Keratinocyte (primary cell): ENCODE measurements at regions not wholly inside any gene's neighbourhood (a gene's known extent, or its start where the extent isn't known, plus 50 kb on each side); places are given as distances from the start of the nearest gene placed in this dataset.

ENCODE experiments used
- DNase-seq: peaks from one replicate; pipeline ENCODE4 v3.0.0-alpha.2; 2011; ENCODE audit warnings: low read depth, missing footprints, low spot score
- FAIRE-seq: peaks from 2 replicates; lab custom pipeline; 2011; peaks lifted over from hg19 to GRCh38; lab: Jason Lieb, UNC
- H2AFZ ChIP-seq: 2 replicates; pipeline ENCODE4 v1.6.0; 2012; ENCODE audit warnings: low read length, control low read depth, inconsistent platforms; ENCODE audit not compliant: control insufficient read depth
- H3K27ac ChIP-seq: 2 replicates; pipeline ENCODE4 v1.5.1; 2011; ENCODE audit warnings: low read length; ENCODE audit not compliant: control insufficient read depth, insufficient read depth
- H3K27me3 ChIP-seq: 3 replicates; pipeline ENCODE4 v1.6.0; 2011; ENCODE audit warnings: low read length; ENCODE audit not compliant: control insufficient read depth, insufficient read depth; ENCODE audit errors: extremely low read depth
- H3K36me3 ChIP-seq, 2 experiments: 2 replicates in 1 of 2; 3 replicates in 1 of 2; pipeline ENCODE4 v1.5.1; 2011; ENCODE audit warnings: low read length in 2 of 2, mild to moderate bottlenecking in 1 of 2; ENCODE audit not compliant: control insufficient read depth in 2 of 2, insufficient read depth in 2 of 2; ENCODE audit errors: extremely low read depth in 1 of 2
- H3K4me1 ChIP-seq: 3 replicates; pipeline ENCODE4 v1.5.1; 2011; ENCODE audit warnings: low read length; ENCODE audit not compliant: control insufficient read depth, insufficient read depth; ENCODE audit errors: extremely low read depth
- H3K4me2 ChIP-seq: 3 replicates; pipeline ENCODE4 v1.6.0; 2011; ENCODE audit warnings: low read depth, low read length; ENCODE audit not compliant: control insufficient read depth, insufficient read depth; ENCODE audit errors: extremely low read depth
- H3K4me3 ChIP-seq, 3 experiments: fragments of 200-600 bp in 1 of 3; sonication (generic) in 1 of 3; 2 replicates in 2 of 3; 3 replicates in 1 of 3; pipeline ENCODE4 v1.5.1; 2011 to 2016; ENCODE audit warnings: low read length in 3 of 3, mild to moderate bottlenecking in 3 of 3, control low read depth in 2 of 3, inconsistent platforms in 1 of 3, low read depth in 1 of 3, mixed read lengths in 1 of 3, mixed run types in 1 of 3, moderate library complexity in 1 of 3; ENCODE audit not compliant: control insufficient read depth in 2 of 3, insufficient read depth in 2 of 3; ENCODE audit errors: extremely low read depth in 1 of 3
- H3K79me2 ChIP-seq: 2 replicates; pipeline ENCODE4 v1.6.0; 2012; ENCODE audit warnings: low read length; ENCODE audit not compliant: control insufficient read depth, insufficient read depth
- H3K9ac ChIP-seq: 3 replicates; pipeline ENCODE4 v1.6.0; 2011; ENCODE audit warnings: low read length; ENCODE audit not compliant: control insufficient read depth, insufficient read depth; ENCODE audit errors: extremely low read depth
- H3K9me1 ChIP-seq: 3 replicates; pipeline ENCODE4 v1.6.0; 2011; ENCODE audit warnings: low read length; ENCODE audit not compliant: control insufficient read depth, insufficient read depth; ENCODE audit errors: extremely low read depth
- H3K9me3 ChIP-seq: 2 replicates; pipeline ENCODE4 v1.5.1; 2012; ENCODE audit warnings: low read depth, low read length; ENCODE audit not compliant: control insufficient read depth
- H4K20me1 ChIP-seq: 3 replicates; pipeline ENCODE4 v1.6.0; 2011; ENCODE audit warnings: low read length; ENCODE audit not compliant: control insufficient read depth, insufficient read depth; ENCODE audit errors: extremely low read depth
- CTCF ChIP-seq, 3 experiments: IDR thresholded peaks in 1 of 3; conservative IDR thresholded peaks in 1 of 3; optimal IDR thresholded peaks in 1 of 3; 2 replicates in 2 of 3; 3 replicates in 1 of 3; pipeline versions ENCODE3 to v1.5.1; 2011; ENCODE audit warnings: low read length in 3 of 3, mild to moderate bottlenecking in 3 of 3, moderate library complexity in 2 of 3, control low read depth in 1 of 3, inconsistent platforms in 1 of 3; ENCODE audit not compliant: insufficient read depth in 2 of 3; ENCODE audit errors: extremely low read depth in 1 of 3
- EZH2 ChIP-seq: IDR thresholded peaks from one replicate; pipeline ENCODE4 v1.6.1; 2012; ENCODE audit warnings: inconsistent platforms, mild to moderate bottlenecking, low read length, moderate library complexity
- dilution Hi-C: fragments of 300-500 bp; cut with MboI; formaldehyde crosslinking; loops from one replicate; pipeline ENCODE4 v1.7.0; 2020; ENCODE audit warnings: low sequenced_read_pairs; ENCODE audit not compliant: extremely low pct_ligation_motif_present

DNA sequence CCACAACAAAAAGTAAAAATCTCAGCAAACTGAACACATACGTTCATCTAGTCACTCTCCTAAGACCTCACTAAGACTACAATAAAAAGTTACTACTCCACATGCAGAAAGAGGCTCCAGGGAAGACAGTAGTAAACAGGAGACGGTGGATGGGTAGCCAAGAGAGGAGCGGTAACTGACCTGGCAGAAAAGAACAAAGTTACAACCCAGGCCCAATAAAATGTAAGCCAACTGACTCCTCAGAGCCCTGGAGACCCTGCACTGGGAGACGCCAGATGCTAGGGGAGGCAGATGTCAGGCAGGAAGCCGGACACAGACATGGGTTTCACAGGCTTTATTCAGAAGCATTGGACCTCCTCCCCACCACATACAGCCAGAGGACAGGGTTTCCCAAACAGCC lies 181.1 kb upstream of the NFE2L3 start:
- TF ChIP-seq CTCF (optimal IDR thresholded peaks at IDR 0.05 in 1 of 3, IDR thresholded peaks at IDR 0.05 in 1 of 3, conservative IDR thresholded peaks at IDR 0.05 in 1 of 3; ENCODE audit: extremely low read depth in 1 of 3, insufficient read depth in 2 of 3, low read length in 3 of 3) (no peak), EZH2 (no peak)
- Histone ChIP-seq H3K4me1 (no peaks in the 10 kb centered on the region), H2AFZ (no peak overlapping the region), H3K79me2 (no peaks in the 10 kb centered on the region), H3K9me3 (no peaks in the 10 kb centered on the region), H4K20me1 (no peaks in the 10 kb centered on the region), H3K9me1 (no peaks in the 10 kb centered on the region), H3K9ac (no peak overlapping the region), H3K27me3 (peaks cover 7% of the 10 kb centered on the region), H3K27ac (no peak overlapping the region), H3K4me3 (no peak overlapping the region), H3K36me3 (no peaks in the 10 kb centered on the region), H3K4me2 (no peak overlapping the region)
- DNase-seq (no peak), FAIRE-seq (no peak)
- dilution Hi-C loops = no loop called here

- TF ChIP-seq CTCF (optimal IDR thresholded peaks at IDR 0.05 in 1 of 3, IDR thresholded peaks at IDR 0.05 in 1 of 3, conservative IDR thresholded peaks at IDR 0.05 in 1 of 3; ENCODE audit: extremely low read depth in 1 of 3, insufficient read depth in 2 of 3, low read length in 3 of 3) = no peak
- TF ChIP-seq EZH2 = no peak
- H3K4me1 ChIP-seq = no peaks in the 10 kb centered on the region
- H3K4me2 ChIP-seq = no peak overlapping the region
- DNase-seq (no peak), FAIRE-seq (no peak)
- H3K79me2 ChIP-seq = no peaks in the 10 kb centered on the region
- no peak overlapping the region for H2AFZ ChIP-seq
- H3K9ac ChIP-seq = no peak overlapping the region
- H3K36me3 ChIP-seq = no peaks in the 10 kb centered on the region
- no peaks in the 10 kb centered on the region for H4K20me1 ChIP-seq
- dilution Hi-C loops = no loop called here
- H3K9me1 ChIP-seq = no peaks in the 10 kb centered on the region
- no peak overlapping the region for H3K27ac ChIP-seq
- H3K9me3 ChIP-seq = no peaks in the 10 kb centered on the region
- H3K27me3 ChIP-seq = no peaks in the 10 kb centered on the region
- H3K4me3 ChIP-seq = no peak overlapping the region
Measured at GRCh38 chr7:25976630-25977029, 175.4 kb upstream of the NFE2L3 start.
